OCI-LY7 (cell line): ENCODE measurements at regions not wholly inside any gene's neighbourhood (a gene's known extent, or its start where the extent isn't known, plus 50 kb on each side); places are given as distances from the start of the nearest gene placed in this dataset.
A peak's percentile ranks its signal among the peaks of the same experiment; 100 is the strongest.
"Not testable (repeated sequence)": the region's sequence is repeated elsewhere in the genome, so short reads cannot be mapped to it uniquely, and the experiment has no call there.

Experiments used
- BruUV-seq: library from RNA; stranded (reverse); fragments of 400-500 nt; replicated peaks from 2 replicates; lab custom pipeline; 2021; lab: Mats Ljungman, UMichigan
- CTCF ChIA-PET: fragments of 300-600 bp; sonication (Branson Sonifier 250); formaldehyde crosslinking; loops from one replicate; lab custom pipeline; 2022; ENCODE audit warnings: antibody characterized with exemption; ENCODE audit not compliant: unreplicated experiment; lab: Charles Lee
- POLR2A ChIA-PET: fragments of 300-600 bp; sonication (Branson Sonifier 250); formaldehyde crosslinking; loops from one replicate; lab custom pipeline; 2022; ENCODE audit warnings: antibody characterized with exemption; lab: Charles Lee
- DNase-seq: peaks from one replicate; pipeline ENCODE4 v3.0.0-alpha.2; 2015; ENCODE audit warnings: low spot score
- H2AFZ ChIP-seq: fragments of 200-600 bp; sonication (generic), shearing (Covaris generic); 2 replicates; pipeline ENCODE4 v1.6.1; 2014; ENCODE audit warnings: mild to moderate bottlenecking, antibody characterized with exemption, low read length, moderate library complexity
- H3K27ac ChIP-seq: fragments of 200-600 bp; sonication (generic); 2 replicates; pipeline ENCODE4 v1.5.1; 2014; ENCODE audit warnings: mixed run types, low read depth, mild to moderate bottlenecking, moderate library complexity, low read length, inconsistent platforms; ENCODE audit not compliant: poor library complexity, severe bottlenecking
- H3K36me3 ChIP-seq: fragments of 200-600 bp; sonication (generic); 2 replicates; pipeline ENCODE4 v1.6.1; 2014; ENCODE audit warnings: mild to moderate bottlenecking, antibody characterized with exemption, low read length, moderate library complexity, mixed read lengths; ENCODE audit not compliant: insufficient read depth
- H3K4me1 ChIP-seq: fragments of 200-600 bp; sonication (generic); 2 replicates; pipeline ENCODE4 v1.5.1; 2014; ENCODE audit warnings: mild to moderate bottlenecking, low read length; ENCODE audit not compliant: insufficient read depth, poor library complexity, severe bottlenecking
- H3K4me2 ChIP-seq: fragments of 200-600 bp; sonication (generic); 2 replicates; pipeline ENCODE4 v1.6.1; 2014; ENCODE audit warnings: mild to moderate bottlenecking, low read length
- H3K4me3 ChIP-seq: fragments of 200-600 bp; sonication (generic); 2 replicates; pipeline ENCODE4 v1.5.1; 2014; ENCODE audit warnings: mild to moderate bottlenecking, low read depth, low read length; ENCODE audit not compliant: poor library complexity, severe bottlenecking
- H3K79me2 ChIP-seq: fragments of 200-600 bp; sonication (generic); 2 replicates; pipeline ENCODE4 v1.6.1; 2016; ENCODE audit warnings: low read depth, mild to moderate bottlenecking, low read length, moderate library complexity, mixed read lengths; ENCODE audit not compliant: insufficient read depth
- H3K9me2 ChIP-seq: fragments of 200-600 bp; sonication (generic); 2 replicates; pipeline ENCODE4 v1.6.1; 2016; ENCODE audit warnings: mild to moderate bottlenecking, low read length, mixed read lengths; ENCODE audit not compliant: insufficient read depth
- H3K9me3 ChIP-seq: fragments of 200-600 bp; sonication (generic); 2 replicates; pipeline ENCODE4 v1.6.1; 2014; ENCODE audit warnings: mild to moderate bottlenecking, mixed run types, low read length, mixed read lengths
- H4K20me1 ChIP-seq: fragments of 200-600 bp; sonication (generic); 2 replicates; pipeline ENCODE4 v1.6.1; 2014; ENCODE audit warnings: mild to moderate bottlenecking, antibody characterized with exemption, low read length, moderate library complexity, mixed read lengths; ENCODE audit not compliant: insufficient read depth
- CTCF ChIP-seq: fragments of 200-600 bp; sonication (generic); conservative IDR thresholded peaks from 2 replicates; pipeline ENCODE4 v1.5.1; 2014; ENCODE audit warnings: mild to moderate bottlenecking, antibody characterized with exemption, low read length, moderate library complexity, mixed read lengths
- intact Hi-C: fragments of 100-400 bp; cut with micrococcal nuclease; formaldehyde crosslinking; loops from one replicate; pipeline ENCODE4 v1.10.0; 2022; ENCODE audit not compliant: unreplicated experiment

DNA sequence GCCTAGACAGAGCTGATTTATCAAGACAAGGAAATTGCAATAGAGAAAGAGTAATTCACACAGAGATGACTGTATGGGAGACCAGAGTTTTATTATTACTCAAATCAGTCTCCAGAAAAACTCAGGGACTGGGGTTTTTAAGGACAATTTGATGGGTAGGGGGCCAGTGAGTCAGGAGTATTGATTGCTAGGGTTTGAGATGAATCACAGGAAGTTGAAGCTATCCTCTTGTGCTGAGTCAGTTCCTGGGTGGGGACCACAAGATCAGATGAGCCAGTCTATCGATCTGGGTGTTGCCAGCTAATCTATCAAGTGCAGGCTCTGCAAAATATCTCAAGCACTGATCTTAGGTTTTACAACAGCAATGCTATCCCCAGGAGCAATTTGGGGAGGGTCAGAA is 87.4 kb upstream of the TGIF2LY start:
- CTCF ChIA-PET, H3K9me2 ChIP-seq, H3K4me1 ChIP-seq, H2AFZ ChIP-seq, POLR2A ChIA-PET, H3K36me3 ChIP-seq, BruUV-seq, intact Hi-C loops, H3K4me3 ChIP-seq, H3K79me2 ChIP-seq, H3K27ac ChIP-seq, H4K20me1 ChIP-seq, H3K9me3 ChIP-seq, DNase-seq, H3K4me2 ChIP-seq: not testable (repeated sequence)

DNA sequence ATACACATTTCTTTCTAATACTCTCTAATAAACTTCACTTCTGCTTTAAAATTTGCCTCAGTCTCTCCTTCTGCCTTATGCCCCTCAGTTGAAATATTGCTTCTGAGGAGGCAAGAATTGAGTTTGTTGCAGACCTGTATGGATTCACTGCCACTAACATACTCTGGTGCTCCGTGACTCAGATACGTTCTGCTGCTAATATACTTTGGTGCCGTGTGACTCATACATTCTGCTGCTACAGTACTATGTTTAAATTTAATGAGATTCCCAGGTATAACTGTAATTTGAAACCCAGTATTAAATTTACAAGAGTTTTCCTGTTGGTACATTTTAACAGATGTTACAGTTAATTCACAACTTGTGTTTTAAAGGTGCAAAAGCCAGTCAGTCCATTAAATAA is 84.3 kb upstream of the TGIF2LY start:
- H2AFZ ChIP-seq, H3K4me1 ChIP-seq, H3K4me3 ChIP-seq, BruUV-seq, H3K27ac ChIP-seq, H3K9me2 ChIP-seq, CTCF ChIA-PET, H3K79me2 ChIP-seq, DNase-seq, H3K9me3 ChIP-seq, POLR2A ChIA-PET, intact Hi-C loops, H3K4me2 ChIP-seq, H4K20me1 ChIP-seq, H3K36me3 ChIP-seq: not testable (repeated sequence)

DNA sequence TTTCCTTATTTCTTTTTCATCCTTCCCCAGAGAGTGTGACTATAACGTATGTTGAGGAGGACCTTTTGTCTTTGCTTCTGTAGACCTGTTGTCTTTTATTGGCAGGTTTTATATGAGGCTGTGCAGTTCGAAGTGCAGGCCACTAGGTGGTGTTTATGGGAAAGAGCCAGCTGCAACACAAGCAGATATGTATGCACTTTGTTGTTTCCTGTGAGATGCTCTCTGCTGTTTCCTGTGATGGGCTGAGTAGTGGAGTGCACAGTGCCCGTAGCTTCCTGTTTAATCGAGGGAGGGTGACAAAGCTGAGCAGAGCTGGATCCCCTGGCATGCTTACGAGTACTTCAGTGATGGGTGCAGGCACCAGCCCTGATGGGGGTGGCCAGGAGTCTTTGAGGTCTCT is 51.8 kb upstream of the TGIF2LY start:
- H4K20me1 ChIP-seq, POLR2A ChIA-PET, H3K27ac ChIP-seq, H3K9me2 ChIP-seq, H3K36me3 ChIP-seq, H3K4me1 ChIP-seq, H2AFZ ChIP-seq, H3K9me3 ChIP-seq, BruUV-seq, H3K4me2 ChIP-seq, H3K79me2 ChIP-seq, intact Hi-C loops, H3K4me3 ChIP-seq, CTCF ChIA-PET: not testable (repeated sequence)
- DNase-seq, result peak; percentile 61
- peak; percentile 46 for TF ChIP-seq CTCF
